ENCODE measurements at regions not wholly inside any gene's neighbourhood (a gene's known extent, or its start where the extent isn't known, plus 50 kb on each side); places are given as distances from the start of the nearest gene placed in this dataset.
A peak's percentile ranks its signal among the peaks of the same experiment; 100 is the strongest.

DNA sequence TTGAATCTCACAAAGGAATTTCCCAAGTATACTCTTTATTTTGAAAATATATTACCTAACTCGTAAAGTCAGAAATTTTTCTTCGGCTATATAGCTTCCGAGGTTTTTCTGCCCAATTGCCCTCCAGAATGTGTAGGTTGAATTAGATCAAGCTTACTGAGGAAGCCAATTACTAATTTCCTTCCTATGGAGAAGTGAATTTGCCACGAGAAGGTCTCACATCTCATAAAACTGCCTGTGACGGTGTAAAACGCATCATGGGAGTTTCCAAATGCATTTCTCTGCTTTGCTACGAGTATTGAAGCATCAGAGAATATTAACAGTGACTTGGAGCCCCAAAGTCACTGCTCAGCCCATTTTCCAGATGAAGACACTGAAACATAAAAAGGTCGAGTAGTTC, 262.3 kb downstream of the PTBP2 start:
- DNase-seq (ENCODE audit: low read depth): no peak
- TF ChIP-seq, protein P1, sequence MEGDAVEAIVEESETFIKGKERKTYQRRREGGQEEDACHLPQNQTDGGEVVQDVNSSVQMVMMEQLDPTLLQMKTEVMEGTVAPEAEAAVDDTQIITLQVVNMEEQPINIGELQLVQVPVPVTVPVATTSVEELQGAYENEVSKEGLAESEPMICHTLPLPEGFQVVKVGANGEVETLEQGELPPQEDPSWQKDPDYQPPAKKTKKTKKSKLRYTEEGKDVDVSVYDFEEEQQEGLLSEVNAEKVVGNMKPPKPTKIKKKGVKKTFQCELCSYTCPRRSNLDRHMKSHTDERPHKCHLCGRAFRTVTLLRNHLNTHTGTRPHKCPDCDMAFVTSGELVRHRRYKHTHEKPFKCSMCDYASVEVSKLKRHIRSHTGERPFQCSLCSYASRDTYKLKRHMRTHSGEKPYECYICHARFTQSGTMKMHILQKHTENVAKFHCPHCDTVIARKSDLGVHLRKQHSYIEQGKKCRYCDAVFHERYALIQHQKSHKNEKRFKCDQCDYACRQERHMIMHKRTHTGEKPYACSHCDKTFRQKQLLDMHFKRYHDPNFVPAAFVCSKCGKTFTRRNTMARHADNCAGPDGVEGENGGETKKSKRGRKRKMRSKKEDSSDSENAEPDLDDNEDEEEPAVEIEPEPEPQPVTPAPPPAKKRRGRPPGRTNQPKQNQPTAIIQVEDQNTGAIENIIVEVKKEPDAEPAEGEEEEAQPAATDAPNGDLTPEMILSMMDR (conservative IDR thresholded peaks at IDR 0.05; ENCODE audit: control insufficient read depth, insufficient read depth, low read depth, low read length): no peak
- no peak overlapping the region for H3K4me3 ChIP-seq (ENCODE audit: control insufficient read depth, low read depth, low read length)

DNA sequence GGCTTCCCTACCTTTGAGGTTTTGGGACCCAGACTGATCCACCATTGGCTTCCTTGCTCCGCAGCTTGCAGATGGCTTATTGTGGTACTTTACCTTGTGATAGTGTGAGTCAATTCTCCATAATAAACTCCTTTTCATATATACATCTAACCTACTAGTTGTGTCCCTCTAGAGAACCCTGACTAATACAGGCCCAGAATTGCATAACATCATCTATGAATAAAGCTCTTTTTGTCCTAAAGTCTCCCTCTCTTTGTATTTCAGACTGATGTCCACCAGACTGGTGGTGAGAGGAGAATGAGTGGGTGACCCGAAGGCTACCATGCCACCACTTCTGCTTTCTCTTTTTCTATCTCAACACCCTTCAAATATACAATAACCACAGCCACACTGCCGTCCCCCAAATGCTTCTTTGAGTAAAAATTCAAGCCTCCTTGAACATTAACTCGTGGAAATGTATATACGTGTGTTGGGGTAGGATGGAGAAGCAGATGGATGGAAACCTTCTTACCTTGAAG, 265.7 kb downstream of the PTBP2 start:
- DNase-seq (ENCODE audit: low read depth): peak; percentile 35
- H3K4me3 ChIP-seq (ENCODE audit: control insufficient read depth, low read depth, low read length): no peak overlapping the region
- TF ChIP-seq, protein P1 (conservative IDR thresholded peaks at IDR 0.05; ENCODE audit: control insufficient read depth, insufficient read depth, low read depth, low read length): no peak

DNA sequence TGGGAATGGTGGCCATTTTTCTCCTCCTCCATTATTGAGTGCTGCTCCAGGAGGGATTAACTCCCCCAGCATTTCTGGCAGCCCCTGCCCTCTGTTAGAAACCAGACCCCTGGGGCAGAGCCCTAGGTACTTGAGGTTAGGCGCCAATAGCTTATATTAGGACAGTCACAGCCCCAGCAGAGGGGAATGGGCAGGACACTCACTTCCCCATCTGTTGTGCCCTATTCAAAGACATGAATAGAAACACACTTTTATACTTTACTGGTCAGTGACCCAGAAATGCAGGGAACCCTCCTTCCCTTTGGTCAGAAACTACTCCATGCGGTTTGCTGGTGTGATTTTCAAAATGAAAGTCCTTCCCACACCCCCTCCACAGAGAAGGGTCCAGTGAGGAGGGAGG, 267.7 kb downstream of the PTBP2 start:
- H3K4me3 ChIP-seq (ENCODE audit: control insufficient read depth, low read depth, low read length): no peak overlapping the region
- DNase-seq (ENCODE audit: low read depth): no peak
- TF ChIP-seq, protein P1 (conservative IDR thresholded peaks at IDR 0.05; ENCODE audit: control insufficient read depth, insufficient read depth, low read depth, low read length): no peak

DNA sequence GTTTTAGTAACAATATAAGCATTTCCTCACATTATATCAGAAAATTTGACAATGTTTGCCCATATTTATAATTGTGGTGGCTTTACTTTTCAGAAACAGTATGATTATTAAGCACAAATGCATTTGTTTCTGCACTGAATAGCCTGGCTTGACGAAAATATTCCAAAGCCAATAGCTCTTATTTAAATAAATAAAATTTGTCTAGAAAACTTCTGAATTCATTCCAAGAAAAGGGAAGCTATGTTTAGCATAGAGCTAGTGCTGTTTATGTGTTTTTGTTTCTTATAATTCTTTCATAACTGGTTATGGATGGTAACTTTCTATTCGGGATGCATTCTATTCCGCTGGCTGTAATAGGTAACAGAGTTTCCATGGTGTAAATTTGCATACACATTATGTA, 268.6 kb downstream of the PTBP2 start:
- TF ChIP-seq, protein P1 (conservative IDR thresholded peaks at IDR 0.05; ENCODE audit: control insufficient read depth, insufficient read depth, low read depth, low read length): no peak

DNA sequence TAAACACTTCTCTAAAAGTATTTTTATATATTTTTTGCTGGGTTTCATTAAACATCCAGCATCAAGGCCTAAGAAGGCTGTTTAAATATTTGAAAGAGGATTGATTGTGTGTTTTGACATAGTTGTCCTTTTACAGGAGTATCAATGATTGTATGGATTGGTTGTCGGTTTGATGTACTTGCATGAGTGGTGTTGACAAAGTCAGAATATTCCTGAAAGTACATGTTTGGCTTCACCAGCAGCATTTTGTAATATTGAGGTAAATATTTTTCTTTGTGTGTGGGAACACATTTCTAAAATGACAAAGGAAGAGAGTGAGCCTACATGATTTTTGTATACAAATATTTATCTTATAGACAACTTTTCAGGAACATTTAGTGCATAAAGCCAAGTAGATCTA, 269.7 kb downstream of the PTBP2 start:
- TF ChIP-seq, protein P1 (conservative IDR thresholded peaks at IDR 0.05; ENCODE audit: control insufficient read depth, insufficient read depth, low read depth, low read length): no peak
- no peak overlapping the region for H3K4me3 ChIP-seq (ENCODE audit: control insufficient read depth, low read depth, low read length)
- DNase-seq (ENCODE audit: low read depth): no peak

More for the DNA sequence above, 268.6 kb downstream of the PTBP2 start:
- no peak for DNase-seq (ENCODE audit: low read depth)
- H3K4me3 ChIP-seq (ENCODE audit: control insufficient read depth, low read depth, low read length): no peak overlapping the region

DNA sequence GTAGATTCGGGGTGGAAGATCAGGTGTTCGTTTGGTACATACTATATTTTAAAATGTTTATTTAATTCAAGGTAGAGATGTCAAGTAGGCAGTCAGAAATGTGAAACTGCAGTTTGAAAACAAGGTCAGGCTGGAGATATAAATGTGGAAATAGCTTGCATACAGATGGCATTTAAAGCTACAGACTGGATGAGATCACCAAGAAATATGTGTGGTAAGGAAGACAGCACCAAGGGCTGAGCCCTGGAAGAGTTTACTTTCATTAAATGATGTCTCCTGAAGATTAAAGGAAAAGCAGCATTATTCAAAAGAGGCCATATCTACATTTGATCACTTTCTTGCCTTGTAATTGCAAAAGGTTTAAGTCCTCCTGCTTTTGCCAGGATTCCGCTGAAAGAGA, 271.3 kb downstream of the PTBP2 start:
- DNase-seq (ENCODE audit: low read depth): peak; percentile 35
- no peak overlapping the region for H3K4me3 ChIP-seq (ENCODE audit: control insufficient read depth, low read depth, low read length)
- TF ChIP-seq, protein P1 (conservative IDR thresholded peaks at IDR 0.05; ENCODE audit: control insufficient read depth, insufficient read depth, low read depth, low read length): no peak

DNA sequence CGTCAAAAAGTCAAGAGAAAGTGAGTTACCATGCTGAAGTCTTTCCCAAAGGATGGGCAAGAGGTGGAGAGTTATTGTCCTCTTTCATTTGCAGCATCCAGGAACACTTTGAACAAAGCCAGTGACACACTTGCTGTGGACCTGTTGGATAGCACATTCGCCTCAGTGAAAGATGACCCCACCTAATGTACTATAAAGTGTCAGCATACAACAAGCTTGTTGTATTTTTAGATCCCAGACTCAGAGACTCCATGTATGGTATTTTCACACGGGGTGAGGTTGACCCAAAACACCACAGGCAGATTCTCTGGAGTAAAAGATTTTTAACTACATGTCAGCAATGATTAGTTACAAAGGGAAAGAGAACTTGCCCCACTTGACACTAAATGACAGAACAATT, 273.8 kb downstream of the PTBP2 start:
- DNase-seq (ENCODE audit: low read depth): no peak
- no peak overlapping the region for H3K4me3 ChIP-seq (ENCODE audit: control insufficient read depth, low read depth, low read length)
- TF ChIP-seq, protein P1 (conservative IDR thresholded peaks at IDR 0.05; ENCODE audit: control insufficient read depth, insufficient read depth, low read depth, low read length): no peak

Measured in fibroblast of mammary gland (primary cell).